SKM-1 (cell line): ENCODE measurements at regions not wholly inside any gene's neighbourhood (a gene's known extent, or its start where the extent isn't known, plus 50 kb on each side); places are given as distances from the start of the nearest gene placed in this dataset.
"Not testable (repeated sequence)": the region's sequence is repeated elsewhere in the genome, so short reads cannot be mapped to it uniquely, and the experiment has no call there.

Experiments
- DNase-seq: peaks from one replicate; lab custom pipeline; 2025; ENCODE audit not compliant: unreplicated experiment; lab: John Stamatoyannopoulos, UW

- DNase-seq = no peak
These were observed 621.4 kb downstream of the GABRG1 start for GRCh38 chr4:45502471-45502870.

- DNase-seq = no peak
These were observed 639.1 kb downstream of the GABRG1 start for GRCh38 chr4:45484740-45485139.

GRCh38 chr4:45482346-45482745 lies 641.5 kb downstream of the GABRG1 start:
- no peak for DNase-seq

- DNase-seq = no peak
These were observed 646.5 kb downstream of the GABRG1 start for GRCh38 chr4:45477311-45477733.

- DNase-seq = peak; percentile 3
These were observed 648.3 kb downstream of the GABRG1 start for GRCh38 chr4:45475548-45475947.

- no peak for DNase-seq
These were observed 651.4 kb downstream of the GABRG1 start for GRCh38 chr4:45472490-45472889.

GRCh38 chr4:45471335-45471734 lies 652.5 kb downstream of the GABRG1 start:
- no peak for DNase-seq

GRCh38 chr4:45467157-45467556 lies 656.7 kb downstream of the GABRG1 start:
- DNase-seq = no peak

GRCh38 chr4:45460157-45460556 lies 663.7 kb downstream of the GABRG1 start:
- DNase-seq = not testable (repeated sequence)

- DNase-seq = no peak
These were observed 668.6 kb downstream of the GABRG1 start for GRCh38 chr4:45455217-45455616.

- DNase-seq = peak; percentile 52
These were observed 670.5 kb downstream of the GABRG1 start for GRCh38 chr4:45453258-45453853.

GRCh38 chr4:45442466-45442865 lies 681.4 kb downstream of the GABRG1 start:
- DNase-seq = no peak

GRCh38 chr4:45438047-45438446 lies 685.8 kb downstream of the GABRG1 start:
- DNase-seq = no peak

GRCh38 chr4:45437381-45437780 lies 686.5 kb downstream of the GABRG1 start:
- DNase-seq = no peak

GRCh38 chr4:45425135-45425534 lies 698.7 kb downstream of the GABRG1 start:
- no peak for DNase-seq

GRCh38 chr4:45423896-45424295 lies 697.5 kb upstream of the GNPDA2 start:
- no peak for DNase-seq

- DNase-seq = not testable (repeated sequence)
These were observed 693.8 kb upstream of the GNPDA2 start for GRCh38 chr4:45420091-45420674.

- DNase-seq = no peak
These were observed 684.4 kb upstream of the GNPDA2 start for GRCh38 chr4:45410701-45411210.

- no peak for DNase-seq
These were observed 683.2 kb upstream of the GNPDA2 start for GRCh38 chr4:45409536-45409935.

- no peak for DNase-seq
These were observed 682.6 kb upstream of the GNPDA2 start for GRCh38 chr4:45408996-45409395.

- DNase-seq = no peak
These were observed 672.8 kb upstream of the GNPDA2 start for GRCh38 chr4:45399116-45399515.

GRCh38 chr4:45385306-45385705 lies 659.0 kb upstream of the GNPDA2 start:
- DNase-seq = no peak

- DNase-seq = no peak
These were observed 644.1 kb upstream of the GNPDA2 start for GRCh38 chr4:45370408-45370807.
